HFFc6 (cell line): ENCODE measurements at regions not wholly inside any gene's neighbourhood (a gene's known extent, or its start where the extent isn't known, plus 50 kb on each side); places are given as distances from the start of the nearest gene placed in this dataset.

Experiments used
- DNase-seq: peaks from one replicate; pipeline ENCODE4 v3.0.0-alpha.2; 2018
- H3K27ac Mint-ChIP-seq: 2 replicates; pipeline ENCODE4 v1.8.0; 2020; ENCODE audit warnings: mild to moderate bottlenecking, mixed read lengths
- H3K27me3 Mint-ChIP-seq: 2 replicates; pipeline ENCODE4 v1.8.0; 2021; ENCODE audit warnings: mild to moderate bottlenecking, moderate library complexity, mixed read lengths; ENCODE audit not compliant: insufficient read depth
- H3K36me3 Mint-ChIP-seq: 2 replicates; pipeline ENCODE4 v1.8.0; 2021; ENCODE audit warnings: low read depth, mixed read lengths
- H3K4me1 Mint-ChIP-seq: 2 replicates; pipeline ENCODE4 v1.8.0; 2020; ENCODE audit warnings: low read depth, mixed read lengths
- H3K4me3 Mint-ChIP-seq: 2 replicates; pipeline ENCODE4 v1.8.0; 2020; ENCODE audit warnings: mild to moderate bottlenecking, moderate library complexity, mixed read lengths
- H3K9me3 Mint-ChIP-seq: 2 replicates; pipeline ENCODE4 v1.8.0; 2020; ENCODE audit warnings: mild to moderate bottlenecking, mixed read lengths
- CTCF ChIP-seq: fragments of 200-600 bp; sonication (generic); IDR thresholded peaks from 2 replicates; pipeline ENCODE4 v1.5.0; 2021; ENCODE audit warnings: antibody characterized with exemption, mild to moderate bottlenecking

- Mint-ChIP-seq H3K27ac (no peak overlapping the region), H3K4me1 (no peaks in the 10 kb centered on the region), H3K36me3 (no peaks in the 10 kb centered on the region), H3K27me3 (no peaks in the 10 kb centered on the region; the same call in 1 of the 2 replicates), H3K4me3 (no peak overlapping the region), H3K9me3 (peaks cover 33% of the 10 kb centered on the region)
- no peak for DNase-seq
- no peak for TF ChIP-seq CTCF
These were observed 722.5 kb upstream of the API5 start for GRCh38 chr11:42589286-42589685.

DNA sequence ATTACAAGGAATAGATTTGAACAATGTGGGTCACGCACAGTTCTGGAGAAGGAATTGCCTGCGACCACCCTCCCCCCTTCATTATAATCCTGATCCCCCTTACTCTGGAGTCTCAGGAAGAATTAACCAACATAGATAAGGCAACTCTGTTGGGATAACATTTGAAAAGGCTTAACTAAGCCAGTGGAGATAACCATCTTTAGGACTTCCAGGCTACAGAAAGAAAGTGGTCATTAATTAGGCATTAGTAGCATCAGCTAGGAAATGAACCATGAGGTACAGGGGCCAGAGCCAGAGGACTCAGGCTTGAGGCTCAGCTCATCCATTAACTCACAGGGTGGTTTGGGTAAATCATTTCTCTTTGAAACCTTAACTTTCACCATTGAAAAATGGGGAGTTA, 720.0 kb upstream of the API5 start:
- H3K4me3 Mint-ChIP-seq, result no peak overlapping the region
- no peaks in the 10 kb centered on the region; the same call in 1 of the 2 replicates for H3K27me3 Mint-ChIP-seq
- H3K9me3 Mint-ChIP-seq, result peaks cover 30% of the 10 kb centered on the region
- no peaks in the 10 kb centered on the region for H3K4me1 Mint-ChIP-seq
- H3K27ac Mint-ChIP-seq, result no peak overlapping the region
- DNase-seq, result no peak
- no peak for TF ChIP-seq CTCF
- H3K36me3 Mint-ChIP-seq, result no peaks in the 10 kb centered on the region

DNA sequence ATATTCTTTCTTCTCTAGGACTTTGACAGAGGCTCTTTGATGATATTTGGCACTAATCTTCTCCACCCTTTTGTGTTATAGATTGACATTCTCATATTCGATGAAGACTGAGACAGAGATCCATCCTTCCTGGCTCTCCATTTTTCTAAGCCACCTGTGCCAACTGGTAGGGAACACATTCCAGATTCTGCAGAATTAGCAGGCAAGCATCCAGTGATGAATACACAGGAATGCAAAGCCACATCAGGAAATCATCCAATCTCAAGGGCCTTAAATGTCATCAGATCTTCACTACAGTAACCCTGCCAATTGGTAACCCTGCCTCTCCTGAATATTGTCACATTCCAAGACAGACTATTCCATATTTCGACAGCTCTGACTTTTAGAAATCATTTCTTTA, 718.4 kb upstream of the API5 start:
- Mint-ChIP-seq H3K36me3 (no peaks in the 10 kb centered on the region), H3K27ac (no peak overlapping the region), H3K4me3 (no peak overlapping the region), H3K27me3 (no peaks in the 10 kb centered on the region; the same call in 1 of the 2 replicates), H3K9me3 (peaks cover 30% of the 10 kb centered on the region), H3K4me1 (no peaks in the 10 kb centered on the region)
- no peak for TF ChIP-seq CTCF
- DNase-seq, result no peak

- no peak overlapping the region for H3K4me3 Mint-ChIP-seq
- H3K27ac Mint-ChIP-seq, result no peak overlapping the region
- no peak for TF ChIP-seq CTCF
- no peak for DNase-seq
- no peaks in the 10 kb centered on the region for H3K4me1 Mint-ChIP-seq
- H3K9me3 Mint-ChIP-seq, result peaks cover 21% of the 10 kb centered on the region
- no peaks in the 10 kb centered on the region for H3K36me3 Mint-ChIP-seq
- H3K27me3 Mint-ChIP-seq, result no peaks in the 10 kb centered on the region; the same call in 1 of the 2 replicates
These were observed 715.9 kb upstream of the API5 start for GRCh38 chr11:42595876-42596275.

DNA sequence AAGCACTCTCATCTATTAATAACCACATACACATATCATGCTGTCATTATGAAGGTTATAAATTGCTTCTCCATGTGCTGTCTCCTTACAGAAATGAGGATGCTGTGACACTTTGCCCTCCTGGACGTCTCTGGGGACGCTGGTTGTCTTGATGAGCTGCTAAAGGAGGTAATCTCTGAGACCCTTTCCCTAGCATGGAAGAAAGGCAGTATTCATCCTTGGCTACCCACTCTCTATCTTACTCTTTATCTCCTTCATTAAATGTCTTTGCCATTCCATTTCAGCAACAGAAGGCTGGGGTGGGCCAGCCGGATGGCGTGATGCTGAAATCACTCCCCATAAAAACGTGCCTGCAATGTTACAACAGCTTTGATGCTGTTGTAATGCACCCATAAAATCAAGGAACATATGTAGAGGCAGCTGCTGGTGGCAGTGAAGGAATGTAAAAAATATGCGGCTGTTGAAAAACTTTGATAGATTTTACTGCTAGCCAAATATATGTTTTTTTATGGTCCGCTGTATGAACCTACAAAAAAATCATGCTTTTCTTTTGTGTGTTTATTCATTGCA, 715.1 kb upstream of the API5 start:
- Mint-ChIP-seq H3K27ac (no peak overlapping the region), H3K36me3 (no peaks in the 10 kb centered on the region), H3K4me1 (no peaks in the 10 kb centered on the region), H3K9me3 (peaks cover 23% of the 10 kb centered on the region), H3K4me3 (no peak overlapping the region), H3K27me3 (no peaks in the 10 kb centered on the region; the same call in 1 of the 2 replicates)
- TF ChIP-seq CTCF, result no peak
- DNase-seq, result no peak

DNA sequence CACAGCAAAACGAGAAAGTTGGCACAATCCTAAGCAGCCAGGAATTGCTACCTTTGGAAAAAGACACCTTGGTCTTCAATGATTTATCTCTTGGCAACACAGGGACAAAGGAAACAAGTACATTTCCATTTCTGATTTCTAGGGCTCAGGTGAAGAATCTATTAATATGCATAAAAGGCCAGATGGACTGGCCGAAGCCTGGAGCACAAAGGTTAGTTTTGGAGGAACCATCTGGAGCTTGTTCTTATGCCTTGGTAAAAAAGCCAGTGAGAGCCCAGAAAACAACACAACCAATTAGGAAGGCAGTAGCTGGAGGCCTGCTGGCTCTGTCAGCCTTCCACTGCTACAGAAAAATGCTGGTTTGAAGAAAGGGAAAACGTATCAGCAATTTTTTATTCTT, 713.5 kb upstream of the API5 start:
- Mint-ChIP-seq H3K4me1 (no peaks in the 10 kb centered on the region), H3K36me3 (no peaks in the 10 kb centered on the region), H3K27me3 (no peaks in the 10 kb centered on the region; the same call in 1 of the 2 replicates), H3K9me3 (peaks cover 33% of the 10 kb centered on the region), H3K4me3 (no peak overlapping the region), H3K27ac (no peak overlapping the region)
- no peak for DNase-seq
- no peak for TF ChIP-seq CTCF
